ENCODE measurements at regions not wholly inside any gene's neighbourhood (a gene's known extent, or its start where the extent isn't known, plus 50 kb on each side); places are given as distances from the start of the nearest gene placed in this dataset.

DNA sequence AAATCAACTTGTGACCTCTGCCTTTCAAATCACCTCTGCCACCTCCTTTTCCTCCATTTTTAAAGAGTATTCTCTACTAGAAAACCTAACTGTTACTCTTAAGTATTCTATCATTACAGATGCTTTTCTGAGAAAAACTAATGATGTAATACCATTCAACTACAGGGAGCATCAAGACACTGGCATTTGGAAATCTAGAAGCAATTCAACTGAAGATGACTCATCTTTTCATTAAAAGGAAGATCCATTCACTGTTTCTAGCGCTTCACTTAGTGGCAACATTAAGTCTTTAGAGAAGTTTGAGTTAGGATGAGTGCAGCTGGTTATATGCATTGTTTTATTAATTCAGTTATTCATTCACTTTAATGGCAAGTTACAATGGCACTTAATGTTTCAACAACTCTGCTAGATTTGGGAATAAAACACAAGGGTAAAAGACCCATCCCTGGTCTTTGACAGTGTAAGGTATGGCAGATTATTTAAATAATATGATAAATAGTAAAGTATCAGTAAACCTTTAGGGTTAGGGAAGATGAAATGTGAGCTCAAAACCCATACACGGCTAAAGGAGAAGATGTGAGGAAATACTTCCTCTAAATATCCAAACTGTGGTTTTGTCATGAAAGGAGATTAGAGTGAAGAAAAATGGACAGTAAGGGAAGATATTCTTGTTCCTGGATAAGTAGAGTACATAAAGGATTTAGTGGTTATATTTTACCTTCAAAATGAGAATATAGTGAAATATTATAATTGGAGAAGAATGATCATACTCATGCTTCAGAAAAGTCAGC is 61.7 kb downstream of the KCNJ2 start:
- no peak for DNase-seq

DNA sequence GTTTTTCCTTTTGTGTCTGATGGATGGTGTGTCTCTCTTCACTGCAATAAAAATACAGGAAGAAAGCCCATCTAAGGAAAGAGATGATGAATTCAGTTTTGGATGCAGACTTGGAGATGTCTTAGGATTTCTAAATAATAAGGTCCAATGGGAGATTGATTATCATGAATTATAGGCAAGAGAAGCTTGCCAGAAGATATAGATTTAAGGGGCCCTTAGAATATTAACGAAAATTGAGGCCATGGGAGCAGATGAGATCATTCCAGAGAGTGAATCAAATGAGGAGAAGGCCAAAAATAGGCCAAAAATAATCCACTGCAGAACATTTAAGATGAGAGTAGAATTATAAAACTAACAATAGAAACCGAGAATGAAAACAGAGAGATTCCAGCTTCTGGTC is 63.1 kb downstream of the KCNJ2 start:
- no peak for DNase-seq

DNA sequence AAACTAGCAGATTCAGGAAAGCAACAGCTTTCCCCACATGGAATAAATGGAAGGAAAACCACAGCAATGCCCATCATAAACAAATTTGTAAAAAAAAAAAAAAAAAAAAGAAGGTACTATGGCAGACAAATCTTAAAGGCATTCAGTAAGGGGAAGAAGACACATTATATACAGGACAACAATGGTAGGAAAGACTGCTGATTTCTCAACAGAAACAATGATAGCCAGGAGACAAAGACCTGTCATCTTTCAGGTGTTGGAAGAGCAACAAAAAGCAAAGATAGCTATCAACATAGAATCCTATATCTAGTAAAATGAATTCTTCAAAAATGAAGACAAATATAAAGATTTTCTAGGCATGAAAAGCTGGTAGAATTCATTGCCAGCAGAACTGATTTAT is 65.9 kb downstream of the KCNJ2 start:
- DNase-seq: no peak

DNA sequence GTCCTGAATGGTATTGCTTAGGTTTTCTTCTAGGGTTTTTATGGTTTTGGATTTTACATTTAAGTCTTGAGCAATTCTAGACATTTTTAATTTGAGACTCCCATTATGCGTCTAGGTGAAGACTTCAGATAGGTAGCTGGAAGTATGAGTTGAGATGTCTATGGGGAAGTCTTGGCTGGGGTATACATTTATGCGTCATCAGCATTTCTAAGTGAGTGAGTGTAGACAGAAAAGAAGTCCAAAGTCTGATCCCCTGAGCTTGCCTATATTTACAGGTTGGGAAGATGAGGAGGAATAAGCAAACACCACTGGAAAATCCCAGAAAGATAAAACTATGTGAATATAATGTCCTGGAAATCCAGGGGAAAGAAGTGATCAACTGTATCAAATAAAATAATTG is 68.9 kb downstream of the KCNJ2 start:
- DNase-seq: no peak

DNA sequence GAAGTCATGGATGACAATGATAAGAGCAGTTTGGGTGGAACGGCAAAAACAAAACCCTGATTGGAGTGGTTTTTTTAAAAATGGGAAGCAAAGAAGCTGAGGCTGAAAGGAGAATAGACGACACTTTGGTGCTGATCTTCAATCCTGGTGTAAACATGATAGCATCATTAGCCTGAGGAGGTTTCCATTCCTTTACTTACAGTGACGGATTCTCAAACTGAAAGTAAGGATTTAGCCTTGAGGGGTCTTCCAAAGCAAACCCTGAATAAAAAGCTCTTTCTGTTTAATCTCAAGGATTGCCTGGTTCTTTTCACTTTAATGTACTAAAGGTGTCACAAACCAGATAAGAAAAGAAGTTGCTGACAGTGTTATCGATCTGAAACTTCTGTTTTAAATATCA is 69.3 kb downstream of the KCNJ2 start:
- DNase-seq: no peak

DNA sequence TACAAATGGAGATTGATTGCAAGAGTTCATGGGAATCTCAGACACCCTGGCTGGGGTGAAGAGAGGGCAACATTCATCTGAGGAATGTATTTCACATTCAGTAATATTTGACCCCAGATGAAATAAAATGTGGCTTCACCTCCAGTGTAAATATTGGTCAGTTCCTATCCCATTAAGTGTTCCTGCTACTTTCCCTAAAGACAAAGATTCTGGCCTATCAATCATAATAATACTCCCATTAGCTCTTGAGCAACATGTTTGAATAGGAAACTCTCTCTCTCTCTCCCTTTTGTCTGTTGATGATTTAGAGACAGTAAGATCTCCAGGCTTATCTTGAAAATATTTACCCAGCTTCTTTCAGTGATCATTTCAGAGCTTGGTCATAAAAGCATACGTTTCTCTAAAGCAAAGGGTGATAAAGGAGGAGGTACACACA is 70.1 kb downstream of the KCNJ2 start:
- no peak for DNase-seq

DNA sequence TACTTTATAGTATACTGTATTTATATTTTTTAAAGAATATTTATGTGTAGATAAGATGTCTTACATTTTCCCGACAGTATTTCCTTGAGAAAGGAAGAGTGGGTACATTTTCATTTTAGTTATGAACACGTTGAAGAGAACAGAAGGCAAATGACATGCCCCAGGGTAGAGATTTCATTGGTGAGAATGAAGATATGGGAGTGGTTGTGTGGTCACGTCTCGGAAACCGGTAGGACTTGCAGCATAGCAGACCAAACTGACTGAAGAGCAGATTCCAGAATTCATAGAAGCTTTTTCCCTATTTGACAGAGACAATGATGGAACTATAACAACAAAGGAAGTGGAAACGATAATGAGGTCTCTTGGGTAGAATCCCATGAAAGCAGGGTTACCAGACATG is 71.7 kb downstream of the KCNJ2 start:
- DNase-seq: no peak

DNA sequence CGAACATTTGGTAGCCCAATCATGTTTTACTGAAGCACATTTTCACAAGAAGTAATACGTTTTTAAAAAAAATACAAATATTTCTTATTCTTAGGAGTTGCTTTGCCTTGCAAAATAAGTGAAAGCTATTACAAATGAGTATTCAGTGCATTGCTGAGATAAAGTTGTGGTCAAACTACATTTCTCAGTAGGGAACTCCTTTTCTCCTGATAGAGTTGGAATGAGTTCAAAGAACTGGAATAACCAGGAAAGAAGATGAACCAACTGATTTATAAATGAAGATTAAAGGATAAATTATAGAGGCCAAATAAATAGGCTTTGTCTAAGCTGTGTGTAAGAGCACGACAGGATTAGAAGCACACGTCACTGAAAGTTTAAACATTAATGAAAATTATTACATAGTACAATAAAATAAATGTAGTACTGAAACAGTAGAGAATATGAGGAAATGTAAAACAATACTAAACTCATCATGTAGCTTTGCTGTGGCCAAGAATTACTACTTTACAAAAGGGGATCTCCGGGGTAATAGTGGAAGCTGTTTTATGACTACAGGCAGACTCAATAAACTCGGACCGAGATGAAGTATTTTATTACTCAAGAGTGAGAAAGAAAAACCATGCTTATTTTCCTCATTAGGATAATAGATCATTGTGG is 73.6 kb downstream of the KCNJ2 start:
- no peak for DNase-seq

DNA sequence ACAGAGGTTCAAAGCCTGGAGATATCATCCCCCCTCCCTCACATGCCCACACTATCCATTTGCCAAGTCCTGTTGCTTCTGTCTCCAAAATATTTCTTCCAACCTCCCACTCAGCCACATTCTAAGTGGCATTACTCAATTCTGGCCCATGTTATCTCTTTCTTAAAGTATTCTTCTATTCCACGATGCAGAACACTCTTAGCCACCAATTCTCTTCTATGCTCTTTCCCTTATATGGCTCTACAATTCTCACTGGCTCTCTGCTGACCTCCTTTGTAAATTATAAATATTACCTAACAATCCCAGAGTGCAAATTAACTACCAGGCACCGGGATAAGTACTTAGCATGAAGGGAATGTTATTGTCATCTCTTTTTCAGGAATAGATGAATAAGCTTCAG is 82.4 kb downstream of the KCNJ2 start:
- DNase-seq: no peak

DNA sequence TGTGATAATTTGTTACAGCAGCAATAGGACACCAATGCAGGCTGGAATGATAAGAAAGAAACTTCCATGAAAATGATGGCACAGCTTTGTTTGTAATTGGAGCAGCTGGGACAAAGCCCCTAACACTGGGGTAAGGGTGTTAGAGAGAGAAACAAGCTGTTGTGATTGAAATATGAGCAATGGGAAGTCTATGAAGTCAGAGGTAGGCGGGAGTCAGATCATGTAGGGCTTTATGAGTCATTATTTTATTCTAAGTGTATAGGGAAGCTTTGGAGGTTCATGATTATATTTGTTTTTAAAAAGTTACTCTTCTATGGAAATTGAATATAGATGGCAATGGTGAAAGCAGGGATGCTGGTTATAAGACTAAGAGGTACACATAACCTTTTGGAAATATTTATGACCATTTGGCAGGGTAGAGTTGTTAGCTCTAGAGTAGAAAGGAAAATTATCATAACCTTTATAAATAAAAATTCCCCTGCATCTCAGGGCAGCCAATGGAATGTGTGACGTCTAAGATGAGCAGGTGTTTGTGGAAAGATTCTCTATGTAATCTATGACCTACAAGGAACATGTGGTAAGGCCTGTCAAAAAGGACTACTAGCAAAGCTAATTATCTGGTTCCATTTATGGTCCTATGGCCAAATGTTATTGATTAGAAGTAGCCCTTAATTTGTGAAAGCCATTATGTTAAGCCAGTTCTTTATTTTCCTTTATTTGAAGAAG is 85.6 kb downstream of the KCNJ2 start:
- DNase-seq: no peak

DNA sequence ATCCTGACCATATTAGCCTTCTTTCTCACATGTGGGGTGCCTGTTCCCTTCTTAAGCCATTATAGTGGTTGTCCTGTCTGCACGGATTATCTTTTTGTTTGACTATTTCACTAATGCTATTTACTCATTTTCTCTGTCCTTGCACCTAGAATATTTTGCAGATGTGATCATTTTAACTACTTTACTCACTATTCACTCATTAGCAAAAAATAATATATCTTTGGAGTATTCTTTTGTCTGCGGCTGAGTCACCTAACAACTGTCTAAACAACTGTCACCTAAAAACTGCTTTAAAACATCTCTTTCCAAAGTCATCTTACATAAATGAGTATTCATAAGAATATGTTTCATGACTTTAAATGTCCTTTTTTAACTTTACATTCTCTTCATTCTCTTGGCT is 87.4 kb downstream of the KCNJ2 start:
- no peak for DNase-seq

DNA sequence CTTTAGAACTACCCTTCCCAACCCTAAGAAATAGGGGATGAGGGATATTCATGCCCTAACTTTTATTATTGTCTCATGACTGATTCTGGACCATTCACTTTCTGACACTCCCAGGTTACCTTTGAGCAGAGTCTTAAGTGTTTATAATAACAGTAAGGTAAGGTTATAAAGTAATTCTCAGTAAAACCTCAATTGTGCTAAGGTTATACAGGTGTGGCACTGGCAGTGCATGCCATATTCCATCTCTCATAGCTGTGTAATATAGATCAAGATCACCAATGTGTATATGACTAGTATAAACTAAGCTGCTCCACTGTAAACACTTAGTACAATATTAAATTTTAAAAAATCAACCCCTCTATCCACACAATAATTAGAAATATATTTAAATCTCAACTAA is 89.1 kb downstream of the KCNJ2 start:
- DNase-seq: no peak

DNA sequence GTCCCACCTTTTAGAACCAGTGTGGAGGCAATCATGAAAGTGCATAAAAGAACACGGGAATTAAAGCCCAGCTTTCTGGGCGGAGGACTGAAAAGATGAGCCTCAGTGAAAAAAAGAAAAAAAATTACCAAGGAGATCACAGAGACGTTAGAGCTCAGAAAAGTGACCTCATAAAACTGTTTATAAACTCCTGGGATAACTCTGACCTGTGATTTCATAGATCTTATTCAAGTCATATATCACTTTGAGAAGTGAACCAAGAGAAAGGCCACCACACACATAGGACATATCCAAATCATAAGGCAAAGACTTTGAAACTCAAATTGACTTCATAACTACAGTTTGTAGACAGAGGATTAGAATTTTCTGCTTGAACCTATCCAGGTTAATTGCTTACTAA is 90.1 kb downstream of the KCNJ2 start:
- DNase-seq: no peak

DNA sequence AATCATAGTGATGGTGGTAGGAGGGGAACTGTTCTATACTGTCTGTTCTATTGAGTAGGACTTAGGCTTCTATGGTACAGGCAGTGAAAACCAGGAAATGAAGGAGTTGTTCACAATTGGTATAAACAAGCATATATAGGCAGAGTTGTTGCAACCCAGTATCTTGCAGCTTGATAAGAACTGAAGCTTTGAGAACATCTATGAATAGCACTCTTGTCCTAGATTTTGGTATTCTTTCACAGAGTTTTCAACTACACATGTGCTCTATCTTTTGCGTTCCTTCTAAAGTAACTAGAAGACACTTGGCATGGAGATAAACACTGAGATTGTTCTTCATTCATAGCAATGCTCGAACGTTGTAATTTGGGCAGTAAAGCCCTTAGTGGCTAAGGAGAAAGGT is 91.8 kb downstream of the KCNJ2 start:
- DNase-seq: no peak

DNA sequence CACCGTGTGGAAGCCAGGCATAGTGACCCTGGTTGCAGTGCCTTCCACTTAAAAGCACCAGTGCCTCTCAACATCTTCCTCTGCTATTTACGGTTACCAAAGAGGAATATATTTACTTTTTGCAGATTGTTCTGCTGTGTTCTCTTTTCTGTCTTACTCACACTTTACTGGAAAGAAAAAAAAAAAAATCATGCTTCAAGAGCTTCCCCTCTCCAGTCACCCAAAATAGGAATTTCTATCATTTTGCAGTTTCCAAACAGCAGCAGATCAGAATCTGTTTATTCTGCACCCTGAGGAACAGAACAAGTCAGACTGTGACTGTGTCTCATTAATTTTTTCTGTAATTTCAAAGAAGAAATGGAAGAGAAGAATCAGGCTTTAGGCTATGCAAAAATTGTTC is 96.1 kb downstream of the KCNJ2 start:
- DNase-seq: no peak

DNA sequence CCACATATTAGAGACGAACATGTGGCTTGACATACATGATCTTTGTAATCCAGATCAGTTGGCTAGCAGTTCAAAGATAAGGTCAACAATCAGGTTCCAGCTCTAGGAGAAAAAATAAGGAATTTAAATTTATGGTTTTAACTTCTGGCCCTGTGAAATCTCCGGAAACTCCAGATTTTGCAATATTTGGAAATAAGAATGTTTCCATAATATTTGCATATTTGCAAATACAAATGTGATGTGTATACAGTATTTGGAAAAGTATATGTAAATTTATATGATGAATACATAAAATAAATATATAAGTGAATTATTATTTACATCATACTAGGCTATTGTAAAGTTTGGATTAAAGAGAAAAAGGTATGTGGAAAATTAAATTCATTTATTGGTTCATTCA is 97.1 kb downstream of the KCNJ2 start:
- DNase-seq: no peak

DNA sequence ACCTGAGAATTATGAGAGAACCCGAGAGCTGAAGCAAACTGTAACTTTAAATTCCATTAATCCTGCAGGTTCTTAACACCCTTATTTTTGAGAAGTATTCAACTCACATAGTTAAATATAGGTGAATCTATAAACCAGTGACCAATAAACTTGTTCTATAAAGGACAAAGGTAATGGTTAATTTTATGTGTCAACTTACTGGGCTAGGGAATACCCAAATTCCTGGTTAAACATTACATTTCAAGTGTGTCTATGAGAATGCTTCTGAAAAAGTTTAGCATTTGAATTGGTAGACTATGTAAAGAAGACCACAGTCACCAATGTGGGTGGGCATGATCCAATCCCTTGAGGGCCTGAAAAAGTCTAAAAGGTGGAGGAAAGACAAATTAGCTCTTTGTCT is 99.1 kb downstream of the KCNJ2 start:
- no peak for DNase-seq

DNA sequence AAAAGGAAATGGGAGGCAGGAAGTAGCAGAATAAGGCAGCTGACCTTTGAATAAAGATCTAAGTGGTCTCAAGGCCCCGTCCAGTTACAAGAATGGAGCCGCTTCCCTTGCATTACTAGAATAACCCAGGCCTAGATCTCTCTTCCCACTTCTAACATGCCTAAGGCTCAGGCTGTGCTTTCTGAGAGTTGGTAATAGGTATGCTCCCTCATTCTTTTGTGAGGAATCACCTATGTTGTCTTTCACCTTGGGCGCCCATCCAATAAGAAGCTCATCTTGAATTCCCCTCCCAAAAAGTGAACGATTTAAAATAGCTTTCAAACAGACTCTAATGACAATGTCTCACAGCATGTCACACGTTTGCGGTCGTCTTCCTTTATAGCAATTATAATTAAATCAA is 101.2 kb downstream of the KCNJ2 start:
- DNase-seq: no peak

DNA sequence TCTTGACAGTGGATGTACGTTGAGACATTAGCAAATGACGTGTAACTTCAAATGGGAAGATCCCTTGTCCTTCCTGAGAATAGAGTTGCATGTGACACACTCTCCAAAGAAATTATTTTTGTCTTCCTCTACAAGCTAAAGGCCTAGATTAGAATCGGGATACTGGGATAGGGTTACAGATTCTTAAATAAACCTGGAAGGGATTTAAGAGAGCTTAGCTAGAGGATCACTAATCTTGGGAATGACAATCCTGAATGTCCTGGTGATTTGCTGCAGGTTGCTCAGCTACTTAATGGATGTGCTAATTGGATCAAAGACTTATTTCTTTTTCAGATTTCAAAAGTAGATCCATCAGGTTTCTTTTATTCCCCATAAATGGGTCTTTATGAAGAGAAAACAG is 101.9 kb downstream of the KCNJ2 start:
- DNase-seq: no peak

DNA sequence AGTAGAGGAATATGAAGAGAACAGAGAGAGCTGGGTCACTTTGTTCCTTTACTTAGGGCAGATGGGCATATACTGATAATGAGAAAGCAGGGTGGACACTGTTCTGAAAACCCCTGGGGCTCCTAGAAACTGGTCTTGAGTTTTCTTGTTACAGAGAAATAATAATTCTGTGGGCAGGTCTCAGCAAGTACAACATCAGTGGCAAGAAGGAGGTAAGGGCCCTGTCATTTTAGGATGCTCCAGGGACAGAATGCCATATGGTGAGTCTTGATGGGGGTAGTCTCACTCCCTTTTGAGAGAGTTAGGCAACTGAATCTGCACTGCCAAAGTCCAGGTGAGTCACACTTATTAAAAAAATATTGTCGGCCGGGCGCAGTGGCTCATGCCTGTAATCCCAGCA is 102.3 kb downstream of the KCNJ2 start:
- no peak for DNase-seq

DNA sequence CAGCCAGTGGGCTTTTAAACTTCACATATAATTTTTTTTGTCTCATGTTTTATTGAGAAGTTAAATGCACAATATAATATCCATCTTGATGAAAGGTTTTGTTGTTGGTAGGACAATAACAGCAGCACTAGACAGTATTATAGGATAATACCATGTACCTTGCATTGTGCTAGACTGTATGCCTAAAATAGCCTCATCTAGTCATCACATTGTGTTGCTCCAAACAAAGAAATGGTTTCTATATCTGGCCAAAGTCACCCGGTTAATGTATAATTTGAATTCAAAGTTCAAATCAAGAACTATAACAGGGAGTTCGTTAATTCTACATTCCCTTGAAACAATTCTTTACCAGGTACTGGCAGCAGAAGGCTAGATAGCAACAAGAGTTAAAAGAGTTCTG is 104.9 kb downstream of the KCNJ2 start:
- DNase-seq: no peak

DNA sequence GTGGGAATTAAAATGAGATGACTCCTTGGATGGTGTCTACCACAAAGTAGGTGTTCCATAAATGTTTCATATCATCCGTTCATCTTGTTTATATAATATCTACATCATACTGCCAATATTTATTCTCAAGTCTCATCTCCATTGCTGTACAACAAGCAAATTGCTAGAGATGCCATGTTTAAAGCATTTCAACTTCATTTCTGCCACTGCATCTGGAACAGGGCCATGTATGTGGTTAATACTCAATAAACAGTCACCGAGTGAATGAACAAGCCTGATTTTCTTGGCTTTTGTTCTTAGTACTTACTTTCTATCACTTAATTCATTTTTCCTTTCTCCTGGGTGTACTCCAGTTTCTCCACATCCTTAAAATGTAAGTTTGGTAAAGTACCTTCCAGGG is 107.6 kb downstream of the KCNJ2 start:
- DNase-seq: no peak

DNA sequence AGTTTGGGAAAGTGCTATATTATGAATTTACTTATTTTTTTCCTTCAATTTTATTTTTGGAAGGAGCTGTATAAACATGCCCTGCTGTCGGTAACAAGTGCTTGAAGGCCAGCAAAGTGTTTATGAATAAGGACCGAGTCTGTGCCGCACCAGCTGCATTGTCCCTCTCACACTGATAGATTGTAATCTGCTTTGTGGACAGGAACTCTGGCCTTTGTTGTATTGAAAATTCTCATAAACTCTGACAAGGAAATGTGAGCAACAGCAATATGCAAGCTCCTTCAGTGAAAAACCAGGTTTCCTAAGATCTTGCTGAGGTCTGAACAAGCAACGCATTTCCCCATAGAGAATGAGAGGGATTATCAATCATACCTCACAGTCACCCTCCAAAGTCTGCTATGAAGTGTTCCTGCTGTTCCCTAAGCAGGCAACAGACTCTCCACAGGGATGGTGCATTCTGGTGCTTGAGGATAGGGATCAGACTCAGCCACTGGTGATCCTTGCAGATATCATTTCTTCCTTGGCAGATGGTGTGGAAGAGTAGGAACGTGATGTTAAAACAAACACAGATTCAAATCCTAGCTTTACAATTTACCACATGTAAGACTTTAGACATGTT is 109.6 kb downstream of the KCNJ2 start:
- DNase-seq: no peak
